IMR-90 (cell line): ENCODE measurements at regions not wholly inside any gene's neighbourhood (a gene's known extent, or its start where the extent isn't known, plus 50 kb on each side); places are given as distances from the start of the nearest gene placed in this dataset.

Experiments
- ATAC-seq: fragments of 200-7000 bp; cut with Tn5 transposase; 2 replicates; pipeline ENCODE4 v1.9.1; 2020; ENCODE audit warnings: low read depth, mild to moderate bottlenecking, moderate library complexity
- BruUV-seq: library from RNA; stranded (reverse); fragments of 400-500 nt; replicated peaks from 2 replicates; lab custom pipeline; 2021; lab: Mats Ljungman, UMichigan
- CTCF ChIA-PET: fragments of 300-600 bp; formaldehyde crosslinking; extraction: SDS; loops from one replicate; lab custom pipeline; 2021; ENCODE audit warnings: antibody characterized with exemption; lab: Yijun Ruan, JAX
- POLR2A ChIA-PET: fragments of 300-600 bp; sonication (Branson Sonifier 250); formaldehyde crosslinking; loops from one replicate; lab custom pipeline; 2022; ENCODE audit warnings: antibody characterized with exemption; ENCODE audit not compliant: unreplicated experiment; lab: Charles Lee
- DNase-seq: peaks from one replicate; pipeline ENCODE4 v3.0.0; 2013
- H2AFZ ChIP-seq: replicated peaks from 2 replicates; pipeline ENCODE3; 2013; ENCODE audit warnings: low read length, mild to moderate bottlenecking; ENCODE audit not compliant: poor library complexity
- H2AK5ac ChIP-seq: 2 replicates; pipeline ENCODE4 v1.6.1; 2013; ENCODE audit warnings: low read depth, low read length, inconsistent platforms
- H2AK9ac ChIP-seq: replicated peaks from 2 replicates; pipeline ENCODE3; 2013; ENCODE audit warnings: mild to moderate bottlenecking, low read depth, low read length, moderate library complexity; ENCODE audit not compliant: poor library complexity
- H2BK120ac ChIP-seq: 2 replicates; pipeline ENCODE4 v1.6.1; 2013; ENCODE audit warnings: low read depth, low read length, inconsistent platforms
- H2BK15ac ChIP-seq: 3 replicates; pipeline ENCODE4 v1.6.1; 2013; ENCODE audit warnings: low read depth, low read length, inconsistent platforms
- H2BK20ac ChIP-seq: 2 replicates; pipeline ENCODE4 v1.6.1; 2013; ENCODE audit warnings: low read depth, mild to moderate bottlenecking, inconsistent platforms, low read length, moderate library complexity
- H2BK5ac ChIP-seq: 2 replicates; pipeline ENCODE4 v1.6.1; 2013; ENCODE audit warnings: mild to moderate bottlenecking, low read depth, low read length, inconsistent platforms; ENCODE audit not compliant: poor library complexity, severe bottlenecking
- H3K14ac ChIP-seq: replicated peaks from 2 replicates; pipeline ENCODE4 v1.6.1; 2013; ENCODE audit warnings: low read depth, low read length, inconsistent platforms
- H3K18ac ChIP-seq: 2 replicates; pipeline ENCODE4 v1.6.1; 2013; ENCODE audit warnings: low read depth, low read length, control low read depth
- H3K23ac ChIP-seq: 2 replicates; pipeline ENCODE4 v1.6.1; 2013; ENCODE audit warnings: low read depth, low read length, inconsistent platforms
- H3K27ac ChIP-seq: 2 replicates; pipeline ENCODE4 v1.5.1; 2013; ENCODE audit warnings: mild to moderate bottlenecking, control low read depth, low read length; ENCODE audit not compliant: insufficient read depth
- H3K27me3 ChIP-seq: 2 replicates; pipeline ENCODE4 v1.6.1; 2013; ENCODE audit warnings: low read length; ENCODE audit not compliant: control insufficient read depth, insufficient read depth
- H3K36me3 ChIP-seq: 2 replicates; pipeline ENCODE4 v1.6.1; 2013; ENCODE audit warnings: low read length, mixed read lengths; ENCODE audit not compliant: control insufficient read depth, insufficient read depth
- H3K4ac ChIP-seq: 2 replicates; pipeline ENCODE4 v1.6.1; 2013; ENCODE audit warnings: low read depth, low read length, inconsistent platforms
- H3K4me1 ChIP-seq: 2 replicates; pipeline ENCODE4 v1.6.1; 2013; ENCODE audit warnings: low read length, mixed read lengths; ENCODE audit not compliant: control insufficient read depth, insufficient read depth
- H3K4me2 ChIP-seq: 2 replicates; pipeline ENCODE4 v1.6.1; 2013; ENCODE audit warnings: low read depth, mild to moderate bottlenecking, control low read depth, low read length, moderate library complexity
- H3K4me3 ChIP-seq: 2 replicates; pipeline ENCODE4 v1.5.1; 2013; ENCODE audit warnings: low read depth, mild to moderate bottlenecking, control low read depth, low read length, moderate library complexity; ENCODE audit not compliant: insufficient read depth
- H3K56ac ChIP-seq: 2 replicates; pipeline ENCODE4 v1.6.1; 2013; ENCODE audit warnings: low read length, inconsistent platforms; ENCODE audit not compliant: insufficient read depth; ENCODE audit errors: extremely low read depth
- H3K79me1 ChIP-seq, 2 experiments: 2 replicates each; pipeline ENCODE4 v1.6.1; 2013; ENCODE audit warnings: low read length in 2 of 2, inconsistent platforms in 1 of 2, low read depth in 1 of 2
- H3K9ac ChIP-seq: 2 replicates; pipeline ENCODE4 v1.6.1; 2013; ENCODE audit warnings: low read depth, low read length, control low read depth
- H3K9me1 ChIP-seq: 2 replicates; pipeline ENCODE4 v1.6.1; 2013; ENCODE audit warnings: low read length, inconsistent platforms; ENCODE audit not compliant: insufficient read depth
- H3K9me3 ChIP-seq: 2 replicates; pipeline ENCODE4 v1.6.1; 2013; ENCODE audit warnings: low read length; ENCODE audit not compliant: control insufficient read depth, insufficient read depth
- H4K20me1 ChIP-seq: 2 replicates; pipeline ENCODE4 v1.6.1; 2013; ENCODE audit warnings: low read length, inconsistent platforms; ENCODE audit not compliant: insufficient read depth
- H4K5ac ChIP-seq: 2 replicates; pipeline ENCODE4 v1.6.1; 2013; ENCODE audit warnings: mild to moderate bottlenecking, low read depth, low read length, control low read depth
- H4K8ac ChIP-seq, 2 experiments: 2 replicates each; pipeline ENCODE4 v1.6.1; 2013; ENCODE audit warnings: low read depth in 2 of 2, low read length in 2 of 2, control low read depth in 1 of 2, inconsistent platforms in 1 of 2
- H4K91ac ChIP-seq: 2 replicates; pipeline ENCODE4 v1.6.1; 2013; ENCODE audit warnings: low read depth, low read length, inconsistent platforms; ENCODE audit not compliant: insufficient read depth
- MAZ ChIP-seq: IDR thresholded peaks from 2 replicates; pipeline ENCODE4 v1.6.1; 2012; ENCODE audit warnings: low read depth, mild to moderate bottlenecking, low read length, improper control_type of control experiment, moderate library complexity, borderline replicate concordance
- NFE2L2 ChIP-seq: fragments of 150-350 bp; IDR thresholded peaks from 2 replicates; pipeline ENCODE4 v1.6.1; 2016; ENCODE audit warnings: low read depth, mild to moderate bottlenecking, low read length
- POLR2A ChIP-seq: IDR thresholded peaks from 2 replicates; pipeline ENCODE4 v1.6.1; 2012; ENCODE audit warnings: mild to moderate bottlenecking, low read depth, low read length
- RAD21 ChIP-seq: IDR thresholded peaks from 2 replicates; pipeline ENCODE4 v1.6.1; 2012; ENCODE audit warnings: low read length, improper control_type of control experiment
- RCOR1 ChIP-seq: IDR thresholded peaks from 2 replicates; pipeline ENCODE4 v1.6.1; 2012; ENCODE audit warnings: mild to moderate bottlenecking, low read length, improper control_type of control experiment; ENCODE audit not compliant: insufficient replicate concordance
- WGBS, 2 experiments: methylation state at CpG; one replicate each; pipeline versions ENCODE4 v1.1.5 to v1.1.7; 2013; ENCODE audit warnings: missing lambda C conversion rate in 2 of 2; ENCODE audit not compliant: insufficient read length in 1 of 2; ENCODE audit errors: extremely low coverage in 2 of 2; 5-methylcytosine and 5-hydroxymethylcytosine counted together
- dilution Hi-C: fragments of 300-500 bp; cut with HindIII; formaldehyde crosslinking; loops from one replicate; pipeline ENCODE4 v1.14.3; 2018; ENCODE audit warnings: low sequenced_read_pairs; ENCODE audit not compliant: unreplicated experiment
- in situ Hi-C: fragments of 300-500 bp; cut with MboI; formaldehyde crosslinking; loops from 3 replicates; pipeline ENCODE4 v1.14.3; 2019; ENCODE audit warnings: low sequenced_read_pairs, inconsistent platforms, mixed read lengths
- intact Hi-C: fragments of 100-400 bp; cut with micrococcal nuclease; formaldehyde crosslinking; loops from 2 replicates; pipeline ENCODE4 v1.10.0; 2022
- TF ChIP-seq, protein P1 (sequence below): conservative IDR thresholded peaks from 2 replicates; pipeline ENCODE4 v1.5.1; 2012; ENCODE audit warnings: mild to moderate bottlenecking, low read depth, low read length, improper control_type of control experiment

DNA sequence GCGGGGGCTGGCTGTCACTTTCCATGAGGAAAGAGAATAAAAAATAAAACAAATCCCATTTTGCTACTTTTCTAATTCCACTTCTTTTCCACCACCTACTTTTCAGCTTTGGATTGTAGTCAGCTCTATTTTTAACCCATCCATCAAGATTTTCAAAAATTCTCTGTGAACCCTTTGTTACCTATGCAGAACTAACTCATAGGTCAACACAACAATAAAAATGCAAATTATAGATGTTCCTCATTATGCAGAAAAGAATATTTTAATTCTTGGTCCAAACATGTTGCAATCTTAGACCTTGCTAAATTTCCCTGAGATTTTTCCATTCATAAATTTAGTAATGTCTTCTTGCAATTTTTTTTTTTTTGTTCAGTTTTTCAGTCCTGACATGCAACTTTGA is 454.5 kb downstream of the ADAMTS20 start:
- POLR2A ChIA-PET = interaction anchor here (0.6 kb wide), 1 partner anchor 530 kb away, joined by 5 read pairs; no protein-coding TSS in a partner anchor
- H3K9ac ChIP-seq = no peak overlapping the region
- no peak overlapping the region for H2AK9ac ChIP-seq
- no peaks in the 10 kb centered on the region for H3K36me3 ChIP-seq
- no peak overlapping the region for H2BK5ac ChIP-seq
- no peak overlapping the region for H2BK15ac ChIP-seq
- no peak overlapping the region for H3K4me2 ChIP-seq
- no peak overlapping the region for H2BK120ac ChIP-seq
- no peak overlapping the region for H3K56ac ChIP-seq
- ATAC-seq (no peak), DNase-seq (no peak)
- no peaks in the 10 kb centered on the region for H3K27me3 ChIP-seq
- H3K18ac ChIP-seq = no peak overlapping the region
- H2AFZ ChIP-seq = no peak overlapping the region
- no peak overlapping the region for H4K91ac ChIP-seq
- WGBS, 2 experiments = no CpG with 5 or more reads among the region's 1 CpG
- no peak overlapping the region for H4K5ac ChIP-seq
- H3K4me3 ChIP-seq = no peak overlapping the region
- no peaks in the 10 kb centered on the region for H3K79me1 ChIP-seq
- no peaks in the 10 kb centered on the region for H4K20me1 ChIP-seq
- no peak overlapping the region for H2BK20ac ChIP-seq
- H2AK5ac ChIP-seq = no peak overlapping the region
- no peak overlapping the region for H3K27ac ChIP-seq
- H3K23ac ChIP-seq = no peak overlapping the region
- peaks cover 2% of the 10 kb centered on the region; the same call in 1 of the 2 replicates for H3K4me1 ChIP-seq
- dilution Hi-C loops = no loop called here
- no peaks in the 10 kb centered on the region for H3K9me3 ChIP-seq
- no peak overlapping the region for H4K8ac ChIP-seq
- no peaks in the 10 kb centered on the region for H3K9me1 ChIP-seq
- H3K4ac ChIP-seq = no peak overlapping the region
- TF ChIP-seq NFE2L2 (no peak), RAD21 (no peak), MAZ (no peak), POLR2A (no peak), RCOR1 (no peak)
- TF ChIP-seq, protein P1, sequence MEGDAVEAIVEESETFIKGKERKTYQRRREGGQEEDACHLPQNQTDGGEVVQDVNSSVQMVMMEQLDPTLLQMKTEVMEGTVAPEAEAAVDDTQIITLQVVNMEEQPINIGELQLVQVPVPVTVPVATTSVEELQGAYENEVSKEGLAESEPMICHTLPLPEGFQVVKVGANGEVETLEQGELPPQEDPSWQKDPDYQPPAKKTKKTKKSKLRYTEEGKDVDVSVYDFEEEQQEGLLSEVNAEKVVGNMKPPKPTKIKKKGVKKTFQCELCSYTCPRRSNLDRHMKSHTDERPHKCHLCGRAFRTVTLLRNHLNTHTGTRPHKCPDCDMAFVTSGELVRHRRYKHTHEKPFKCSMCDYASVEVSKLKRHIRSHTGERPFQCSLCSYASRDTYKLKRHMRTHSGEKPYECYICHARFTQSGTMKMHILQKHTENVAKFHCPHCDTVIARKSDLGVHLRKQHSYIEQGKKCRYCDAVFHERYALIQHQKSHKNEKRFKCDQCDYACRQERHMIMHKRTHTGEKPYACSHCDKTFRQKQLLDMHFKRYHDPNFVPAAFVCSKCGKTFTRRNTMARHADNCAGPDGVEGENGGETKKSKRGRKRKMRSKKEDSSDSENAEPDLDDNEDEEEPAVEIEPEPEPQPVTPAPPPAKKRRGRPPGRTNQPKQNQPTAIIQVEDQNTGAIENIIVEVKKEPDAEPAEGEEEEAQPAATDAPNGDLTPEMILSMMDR = no peak
- BruUV-seq = no TSS peak
- no peak overlapping the region for H3K14ac ChIP-seq
- in situ Hi-C loops = no loop called here
- CTCF ChIA-PET = no interaction called here
- intact Hi-C loops = no loop called here
